K562 (cell line): ENCODE measurements at regions not wholly inside any gene's neighbourhood (a gene's known extent, or its start where the extent isn't known, plus 50 kb on each side); places are given as distances from the start of the nearest gene placed in this dataset.

Experiments used
- ATAC-seq: fragments of 200-7000 bp; cut with Tn5 transposase; 3 replicates; pipeline ENCODE4 v1.9.1; 2020; ENCODE audit warnings: moderate library complexity
- BruUV-seq: library from RNA; stranded (reverse); fragments of 400-500 nt; replicated peaks from 2 replicates; lab custom pipeline; 2021; lab: Mats Ljungman, UMichigan
- CTCF ChIA-PET: fragments of 300-600 bp; formaldehyde crosslinking; extraction: SDS; loops from one replicate; lab custom pipeline; 2021; ENCODE audit warnings: low intra/inter-chr PET ratio; lab: Yijun Ruan, JAX
- POLR2A ChIA-PET: fragments of 300-600, 350-650 bp; sonication (Branson Sonifier 250); formaldehyde crosslinking; extraction: SDS; loops from one replicate; lab custom pipeline; 2021; ENCODE audit warnings: antibody characterized with exemption, inconsistent platforms; lab: Yijun Ruan, JAX
- DNase-seq, 4 experiments: peaks; one replicate each; pipeline versions ENCODE4 v3.0.0 to v3.0.0-alpha.2; 2011 to 2018; ENCODE audit warnings: low spot score in 3 of 4, mixed read lengths in 3 of 4; ENCODE audit errors: extremely low read depth in 1 of 4
- FAIRE-seq: peaks from 2 replicates; lab custom pipeline; 2011; peaks lifted over from hg19 to GRCh38; lab: Jason Lieb, UNC
- H2AFZ ChIP-seq: 2 replicates; pipeline ENCODE4 v1.6.0; 2011; ENCODE audit warnings: low read depth, low read length, control low read depth, inconsistent platforms
- H3K27ac ChIP-seq: fragments of 200-600 bp; 3 replicates; pipeline ENCODE4 v1.8.0; 2011; ENCODE audit warnings: low read depth, mild to moderate bottlenecking, control low read depth, inconsistent platforms, low read length, moderate library complexity, mixed read lengths; ENCODE audit errors: extremely low read depth
- H3K27me3 ChIP-seq, 2 experiments: fragments of 300-600 bp in 1 of 2; 2 replicates in 1 of 2; 3 replicates in 1 of 2; pipeline versions ENCODE4 v1.6.0 to v1.8.0; 2011; ENCODE audit warnings: inconsistent platforms in 2 of 2, low read length in 2 of 2, mild to moderate bottlenecking in 1 of 2, mixed read lengths in 1 of 2, moderate library complexity in 1 of 2; ENCODE audit not compliant: control insufficient read depth in 2 of 2, insufficient read depth in 2 of 2
- H3K36me3 ChIP-seq: fragments of 300-600 bp; 3 replicates; pipeline ENCODE4 v1.8.0; 2011; ENCODE audit warnings: mild to moderate bottlenecking, low read length, inconsistent platforms; ENCODE audit not compliant: control insufficient read depth, insufficient read depth
- H3K4me1 ChIP-seq, 2 experiments: fragments of 200-600 bp in 1 of 2; replicated peaks in 1 of 2; 2 replicates in 1 of 2; 3 replicates in 1 of 2; pipeline versions ENCODE4 v1.5.1 to v1.8.0; 2011; ENCODE audit warnings: inconsistent platforms in 2 of 2, low read length in 2 of 2, mild to moderate bottlenecking in 1 of 2, mixed read lengths in 1 of 2, moderate library complexity in 1 of 2; ENCODE audit not compliant: control insufficient read depth in 2 of 2, insufficient read depth in 2 of 2
- H3K4me2 ChIP-seq: 2 replicates; pipeline ENCODE4 v1.6.1; 2011; ENCODE audit warnings: low read length, control low read depth, inconsistent platforms, mixed read lengths; ENCODE audit not compliant: insufficient read depth
- H3K4me3 ChIP-seq: fragments of 200-600 bp; sonication (generic), shearing (Covaris generic); 2 replicates; pipeline ENCODE4 v1.5.1; 2016; ENCODE audit warnings: control low read depth, inconsistent platforms
- H3K79me2 ChIP-seq: fragments of 200-600 bp; 3 replicates; pipeline ENCODE4 v1.8.0; 2011; ENCODE audit warnings: low read length, inconsistent platforms; ENCODE audit not compliant: control insufficient read depth, insufficient read depth
- H3K9ac ChIP-seq, 2 experiments: 2 replicates each; pipeline versions ENCODE4 v1.6.0 to v1.6.1; 2011; ENCODE audit warnings: low read depth in 2 of 2, low read length in 2 of 2, control low read depth in 1 of 2, inconsistent platforms in 1 of 2, mild to moderate bottlenecking in 1 of 2, mixed read lengths in 1 of 2; ENCODE audit not compliant: insufficient read depth in 1 of 2
- H3K9me1 ChIP-seq: one replicate; pipeline ENCODE4 v1.6.0; 2011; ENCODE audit warnings: inconsistent platforms, mild to moderate bottlenecking, low read length, moderate library complexity; ENCODE audit not compliant: control insufficient read depth, insufficient read depth
- H3K9me3 ChIP-seq: replicated peaks from 2 replicates; pipeline ENCODE4 v1.5.1; 2011; ENCODE audit warnings: low read depth, low read length, inconsistent platforms; ENCODE audit not compliant: control insufficient read depth, insufficient read depth
- H4K20me1 ChIP-seq: replicated peaks from 2 replicates; pipeline ENCODE4 v1.6.1; 2011; ENCODE audit warnings: low read length, inconsistent platforms, mixed read lengths; ENCODE audit not compliant: control insufficient read depth, insufficient read depth
- HES1 ChIP-seq: fragments of 450-650 bp; IDR thresholded peaks from 2 replicates; pipeline ENCODE4 v1.6.1; 2016; ENCODE audit warnings: low read depth, mild to moderate bottlenecking, moderate library complexity
- MNT ChIP-seq, 2 experiments: fragments of 450-650 bp; conservative IDR thresholded peaks; 2 replicates each; pipeline ENCODE4 v1.6.1; 2017; ENCODE audit warnings: mild to moderate bottlenecking in 2 of 2, moderate library complexity in 2 of 2
- PRPF4 ChIP-seq: fragments of 200-400 bp; formaldehyde crosslinking; IDR thresholded peaks from one replicate; pipeline ENCODE4 v1.6.1; 2017; ENCODE audit warnings: low read length, low read depth, mild to moderate bottlenecking; ENCODE audit not compliant: insufficient read depth, poor library complexity, severe bottlenecking
- SMARCC2 ChIP-seq: fragments of 450-650 bp; IDR thresholded peaks from 2 replicates; pipeline ENCODE4 v1.6.1; 2017; ENCODE audit warnings: antibody characterized with exemption, moderate library complexity, mild to moderate bottlenecking, low read depth
- ZNF121 ChIP-seq: sonication (generic); formaldehyde crosslinking; conservative IDR thresholded peaks from 2 replicates; pipeline ENCODE4 v1.8.0; 2022; ENCODE audit warnings: missing genetic modification reagents
- ZNF280B ChIP-seq: fragments of 250-450 bp; sonication (Bioruptor Pico); IDR thresholded peaks from 2 replicates; pipeline ENCODE4 v1.5.1; 2021; ENCODE audit warnings: mild to moderate bottlenecking
- ZNF778 ChIP-seq: fragments of 450-650 bp; formaldehyde crosslinking; IDR thresholded peaks from 2 replicates; pipeline ENCODE4 v1.4.0; 2020; ENCODE audit warnings: mild to moderate bottlenecking, moderate library complexity
- WGBS: fragments of 100-300 bp; shearing (Covaris generic); methylation state at CpG from one replicate; pipeline ENCODE4 v1.1.6; 2016; ENCODE audit warnings: low coverage, mixed read lengths; ENCODE audit not compliant: insufficient coverage; ENCODE audit errors: missing lambda C conversion rate; 5-methylcytosine and 5-hydroxymethylcytosine counted together
- in situ Hi-C: fragments of 300-500 bp; cut with MboI; formaldehyde crosslinking; loops from 4 replicates; pipeline ENCODE4 v1.15.0; 2018; ENCODE audit warnings: inconsistent platforms, mixed read lengths
- intact Hi-C: fragments of 100-400 bp; cut with micrococcal nuclease; formaldehyde crosslinking; loops from 2 replicates; pipeline ENCODE4 v1.14.2; 2022
- TF ChIP-seq, protein P1 (sequence below): fragments of 250-450 bp; sonication (Bioruptor Pico); IDR thresholded peaks from 2 replicates; pipeline ENCODE4 v1.8.0; 2021; ENCODE audit warnings: borderline replicate concordance, mild to moderate bottlenecking, moderate library complexity; ENCODE audit not compliant: poor library complexity, severe bottlenecking
- TF ChIP-seq, protein P2 (sequence below): sonication (generic); formaldehyde crosslinking; IDR thresholded peaks from 2 replicates; pipeline ENCODE4 v1.8.1; 2023; ENCODE audit warnings: mild to moderate bottlenecking, missing genetic modification reagents, moderate library complexity

GRCh38 chr5:133706506-133707430, 94.4 kb upstream of the FSTL4 start:
- no peaks in the 10 kb centered on the region for H3K4me1 ChIP-seq
- no peak for TF ChIP-seq SMARCC2
- no peak for TF ChIP-seq ZNF280B (CRISPR knock-in tag)
- TF ChIP-seq PRPF4: no peak
- no peak for TF ChIP-seq HES1
- TF ChIP-seq, protein P1, sequence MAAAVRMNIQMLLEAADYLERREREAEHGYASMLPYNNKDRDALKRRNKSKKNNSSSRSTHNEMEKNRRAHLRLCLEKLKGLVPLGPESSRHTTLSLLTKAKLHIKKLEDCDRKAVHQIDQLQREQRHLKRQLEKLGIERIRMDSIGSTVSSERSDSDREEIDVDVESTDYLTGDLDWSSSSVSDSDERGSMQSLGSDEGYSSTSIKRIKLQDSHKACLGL (CRISPR knock-in tag): no peak
- TF ChIP-seq, protein P2, sequence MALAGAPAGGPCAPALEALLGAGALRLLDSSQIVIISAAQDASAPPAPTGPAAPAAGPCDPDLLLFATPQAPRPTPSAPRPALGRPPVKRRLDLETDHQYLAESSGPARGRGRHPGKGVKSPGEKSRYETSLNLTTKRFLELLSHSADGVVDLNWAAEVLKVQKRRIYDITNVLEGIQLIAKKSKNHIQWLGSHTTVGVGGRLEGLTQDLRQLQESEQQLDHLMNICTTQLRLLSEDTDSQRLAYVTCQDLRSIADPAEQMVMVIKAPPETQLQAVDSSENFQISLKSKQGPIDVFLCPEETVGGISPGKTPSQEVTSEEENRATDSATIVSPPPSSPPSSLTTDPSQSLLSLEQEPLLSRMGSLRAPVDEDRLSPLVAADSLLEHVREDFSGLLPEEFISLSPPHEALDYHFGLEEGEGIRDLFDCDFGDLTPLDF (CRISPR knock-in tag): no peak
- no peak for TF ChIP-seq ZNF778 (CRISPR knock-in tag)
- no peak for TF ChIP-seq MNT (conservative IDR thresholded peaks at IDR 0.05)
- TF ChIP-seq ZNF121 (CRISPR knock-in tag): no peak
- H4K20me1 ChIP-seq: no peaks in the 10 kb centered on the region
- DNase-seq (no peak), ATAC-seq (no peak), FAIRE-seq (no peak)
- H3K27me3 ChIP-seq: peaks cover 0 to 17% of the 10 kb centered on the region in 2 experiments; a peak in 2 of 5 replicates
- no TSS peak for BruUV-seq
- H3K4me2 ChIP-seq: no peak overlapping the region
- no peak overlapping the region for H3K27ac ChIP-seq
- intact Hi-C loops: no loop called here
- in situ Hi-C loops: no loop called here
- H3K79me2 ChIP-seq: no peaks in the 10 kb centered on the region
- ChIA-PET CTCF (no interaction called here), POLR2A (no interaction called here)
- H3K9me3 ChIP-seq: no peaks in the 10 kb centered on the region
- no peaks in the 10 kb centered on the region for H3K9me1 ChIP-seq
- no peaks in the 10 kb centered on the region for H3K36me3 ChIP-seq
- H3K4me3 ChIP-seq: no peak overlapping the region
- WGBS: 1% methylated on average over 10 of the region's 10 CpGs
- no peak overlapping the region for H2AFZ ChIP-seq
- H3K9ac ChIP-seq: no peak overlapping the region
